ENCODE measurements at regions not wholly inside any gene's neighbourhood (a gene's known extent, or its start where the extent isn't known, plus 50 kb on each side); places are given as distances from the start of the nearest gene placed in this dataset.

- DNase-seq (ENCODE audit: low read depth) = peak; percentile 31
Measured at GRCh38 chr6:87907521-87907920, 140.1 kb upstream of the SPACA1 start.

- no peak for DNase-seq (ENCODE audit: low read depth)
Measured at GRCh38 chr6:87905101-87905641, 142.5 kb upstream of the SPACA1 start.

- no peak for DNase-seq (ENCODE audit: low read depth)
Measured at GRCh38 chr6:87904011-87904410, 143.6 kb upstream of the SPACA1 start.

GRCh38 chr6:87903323-87903722 is 144.3 kb upstream of the SPACA1 start:
- no peak for DNase-seq (ENCODE audit: low read depth)

- DNase-seq (ENCODE audit: low read depth) = no peak
Measured at GRCh38 chr6:87902383-87902782, 145.3 kb upstream of the SPACA1 start.

- DNase-seq (ENCODE audit: low read depth) = no peak
Measured at GRCh38 chr6:87901613-87902012, 146.0 kb upstream of the SPACA1 start.

- DNase-seq (ENCODE audit: low read depth) = no peak
Measured at GRCh38 chr6:87900160-87900698, 147.4 kb upstream of the SPACA1 start.

GRCh38 chr6:87899499-87900147 is 148.0 kb upstream of the SPACA1 start:
- no peak for DNase-seq (ENCODE audit: low read depth)

- DNase-seq (ENCODE audit: low read depth) = no peak
Measured at GRCh38 chr6:87897663-87898062, 150.0 kb upstream of the SPACA1 start.

GRCh38 chr6:87897013-87897412 is 150.6 kb upstream of the SPACA1 start:
- no peak for DNase-seq (ENCODE audit: low read depth)

GRCh38 chr6:87887266-87887665 is 160.4 kb upstream of the SPACA1 start:
- no peak for DNase-seq (ENCODE audit: low read depth)

GRCh38 chr6:87884203-87884602 is 163.4 kb upstream of the SPACA1 start:
- no peak for DNase-seq (ENCODE audit: low read depth)

GRCh38 chr6:87881342-87881895 is 166.2 kb upstream of the SPACA1 start:
- no peak for DNase-seq (ENCODE audit: low read depth)

- DNase-seq (ENCODE audit: low read depth) = peak; percentile 26
Measured at GRCh38 chr6:87879132-87879861, 168.3 kb upstream of the SPACA1 start.

- DNase-seq (ENCODE audit: low read depth) = no peak
Measured at GRCh38 chr6:87875781-87876180, 171.9 kb upstream of the SPACA1 start.

GRCh38 chr6:87873556-87873955 is 171.5 kb upstream of the AKIRIN2 start:
- no peak for DNase-seq (ENCODE audit: low read depth)

GRCh38 chr6:87870556-87870955 is 168.5 kb upstream of the AKIRIN2 start:
- DNase-seq (ENCODE audit: low read depth) = no peak

GRCh38 chr6:87869064-87869905 is 167.3 kb upstream of the AKIRIN2 start:
- no peak for DNase-seq (ENCODE audit: low read depth)

GRCh38 chr6:87860902-87861301 is 158.9 kb upstream of the AKIRIN2 start:
- DNase-seq (ENCODE audit: low read depth) = no peak

GRCh38 chr6:87858440-87858839 is 156.4 kb upstream of the AKIRIN2 start:
- no peak for DNase-seq (ENCODE audit: low read depth)

- DNase-seq (ENCODE audit: low read depth) = no peak
Measured at GRCh38 chr6:87851674-87852299, 149.8 kb upstream of the AKIRIN2 start.

GRCh38 chr6:87848616-87849015 is 146.6 kb upstream of the AKIRIN2 start:
- no peak for DNase-seq (ENCODE audit: low read depth)

Data from fibroblast of gingiva (primary cell).